GM18517 (cell line): ENCODE measurements at regions not wholly inside any gene's neighbourhood (a gene's known extent, or its start where the extent isn't known, plus 50 kb on each side); places are given as distances from the start of the nearest gene placed in this dataset.
"Not testable (repeated sequence)": the region's sequence is repeated elsewhere in the genome, so short reads cannot be mapped to it uniquely, and the experiment has no call there.

ENCODE experiments used
- ATAC-seq: cut with Tn5 transposase; IDR thresholded peaks from one replicate; pipeline ENCODE4 v1.9.1; 2021; ENCODE audit warnings: mild to moderate bottlenecking, moderate library complexity; ENCODE audit not compliant: unreplicated experiment

- no peak for ATAC-seq
These were observed 152.2 kb downstream of the ASMT start for GRCh38 chrX:1767026-1767425.

GRCh38 chrX:1778817-1779216 lies 164.0 kb downstream of the ASMT start:
- ATAC-seq, result no peak

GRCh38 chrX:1779626-1780025 lies 164.8 kb downstream of the ASMT start:
- ATAC-seq, result no peak

GRCh38 chrX:1781766-1782165 lies 166.9 kb downstream of the ASMT start:
- ATAC-seq, result no peak

- no peak for ATAC-seq
These were observed 169.9 kb downstream of the ASMT start for GRCh38 chrX:1784773-1785172.

GRCh38 chrX:1788300-1788911 lies 173.5 kb downstream of the ASMT start:
- ATAC-seq, result no peak

GRCh38 chrX:1792636-1793035 lies 177.8 kb downstream of the ASMT start:
- ATAC-seq, result no peak

- ATAC-seq, result no peak
These were observed 179.7 kb downstream of the ASMT start for GRCh38 chrX:1794586-1794985.

GRCh38 chrX:1802912-1803311 lies 188.1 kb downstream of the ASMT start:
- ATAC-seq, result no peak

GRCh38 chrX:1803741-1804140 lies 188.9 kb downstream of the ASMT start:
- no peak for ATAC-seq

- ATAC-seq, result no peak
These were observed 192.5 kb downstream of the ASMT start for GRCh38 chrX:1807301-1807731.

- no peak for ATAC-seq
These were observed 194.7 kb downstream of the ASMT start for GRCh38 chrX:1809581-1809980.

GRCh38 chrX:1813809-1814208 lies 198.9 kb downstream of the ASMT start:
- no peak for ATAC-seq

GRCh38 chrX:1815456-1816175 lies 200.8 kb downstream of the ASMT start:
- ATAC-seq, result no peak

GRCh38 chrX:1816387-1816982 lies 201.6 kb downstream of the ASMT start:
- ATAC-seq, result not testable (repeated sequence)

GRCh38 chrX:1821846-1822245 lies 207.0 kb downstream of the ASMT start:
- no peak for ATAC-seq

- ATAC-seq, result no peak
These were observed 210.0 kb downstream of the ASMT start for GRCh38 chrX:1824855-1825254.

GRCh38 chrX:1833656-1834360 lies 218.9 kb downstream of the ASMT start:
- ATAC-seq, result no peak

- ATAC-seq, result no peak
These were observed 220.2 kb downstream of the ASMT start for GRCh38 chrX:1835056-1835455.

GRCh38 chrX:1836683-1837082 lies 221.8 kb downstream of the ASMT start:
- no peak for ATAC-seq

- no peak for ATAC-seq
These were observed 226.9 kb downstream of the ASMT start for GRCh38 chrX:1841746-1842145.

GRCh38 chrX:1847000-1847399 lies 232.1 kb downstream of the ASMT start:
- not testable (repeated sequence) for ATAC-seq
